H9 (cell line): ENCODE measurements at regions not wholly inside any gene's neighbourhood (a gene's known extent, or its start where the extent isn't known, plus 50 kb on each side); places are given as distances from the start of the nearest gene placed in this dataset.

Source experiments
- DNase-seq: peaks from one replicate; pipeline ENCODE4 v3.0.0-alpha.2; 2017
- H2AFZ ChIP-seq: one replicate; pipeline ENCODE4 v1.6.1; 2013; ENCODE audit warnings: mild to moderate bottlenecking, low read length, control low read depth, moderate library complexity
- H2AK5ac ChIP-seq: 2 replicates; pipeline ENCODE4 v1.6.1; 2013; ENCODE audit warnings: low read length, control low read depth, mixed read lengths; ENCODE audit not compliant: insufficient read length
- H2BK120ac ChIP-seq: one replicate; pipeline ENCODE4 v1.6.1; 2013; ENCODE audit warnings: low read depth, mild to moderate bottlenecking, low read length, control low read depth, inconsistent platforms; ENCODE audit not compliant: poor library complexity, severe bottlenecking
- H2BK12ac ChIP-seq: 2 replicates; pipeline ENCODE4 v1.6.1; 2013; ENCODE audit warnings: low read length, control low read depth, mixed read lengths, low read depth; ENCODE audit not compliant: insufficient read length
- H2BK15ac ChIP-seq: 2 replicates; pipeline ENCODE4 v1.6.1; 2013; ENCODE audit warnings: low read depth, low read length, control low read depth
- H2BK20ac ChIP-seq: one replicate; pipeline ENCODE4 v1.6.1; 2013; ENCODE audit warnings: low read depth, mild to moderate bottlenecking, low read length, control low read depth, inconsistent platforms; ENCODE audit not compliant: poor library complexity, severe bottlenecking
- H2BK5ac ChIP-seq: 2 replicates; pipeline ENCODE4 v1.6.1; 2013; ENCODE audit warnings: low read length, control low read depth, mixed read lengths; ENCODE audit not compliant: insufficient read length
- H3K14ac ChIP-seq: 2 replicates; pipeline ENCODE4 v1.6.1; 2013; ENCODE audit warnings: low read length, control low read depth; ENCODE audit not compliant: insufficient read depth
- H3K18ac ChIP-seq: 2 replicates; pipeline ENCODE4 v1.6.1; 2013; ENCODE audit warnings: low read depth, mild to moderate bottlenecking, mixed read lengths, low read length, control low read depth; ENCODE audit not compliant: insufficient read length
- H3K23ac ChIP-seq: 2 replicates; pipeline ENCODE4 v1.6.1; 2013; ENCODE audit warnings: low read length, control low read depth, mixed read lengths, low read depth; ENCODE audit not compliant: insufficient read length
- H3K23me2 ChIP-seq: 2 replicates; pipeline ENCODE4 v1.6.1; 2013; ENCODE audit warnings: low read depth, mild to moderate bottlenecking, mixed read lengths, low read length, control low read depth; ENCODE audit not compliant: insufficient read length, poor library complexity, severe bottlenecking
- H3K27ac ChIP-seq: 2 replicates; pipeline ENCODE4 v1.5.1; 2013; ENCODE audit warnings: low read length, control low read depth, mixed read lengths, low read depth; ENCODE audit not compliant: insufficient read length
- H3K27me3 ChIP-seq: 2 replicates; pipeline ENCODE4 v1.6.1; 2013; ENCODE audit warnings: low read length, control low read depth, inconsistent platforms; ENCODE audit not compliant: insufficient read depth
- H3K4ac ChIP-seq: 2 replicates; pipeline ENCODE4 v1.6.1; 2013; ENCODE audit warnings: low read depth, mild to moderate bottlenecking, control low read depth, inconsistent platforms, low read length, moderate library complexity
- H3K4me1 ChIP-seq: 2 replicates; pipeline ENCODE4 v1.6.1; 2013; ENCODE audit warnings: low read length, control low read depth, inconsistent platforms; ENCODE audit not compliant: insufficient read depth
- H3K4me2 ChIP-seq: 2 replicates; pipeline ENCODE4 v1.6.1; 2013; ENCODE audit warnings: low read length, control low read depth, mixed read lengths; ENCODE audit not compliant: insufficient read length, insufficient read depth
- H3K56ac ChIP-seq: 2 replicates; pipeline ENCODE4 v1.6.1; 2013; ENCODE audit warnings: low read depth, mild to moderate bottlenecking, mixed read lengths, low read length, control low read depth; ENCODE audit not compliant: insufficient read length
- H3K79me1 ChIP-seq: 2 replicates; pipeline ENCODE4 v1.6.1; 2013; ENCODE audit warnings: low read depth, mild to moderate bottlenecking, moderate library complexity, low read length, control low read depth, inconsistent platforms; ENCODE audit not compliant: insufficient read depth, poor library complexity, severe bottlenecking
- H3K79me2 ChIP-seq: 2 replicates; pipeline ENCODE4 v1.6.1; 2013; ENCODE audit warnings: low read length, control low read depth, inconsistent platforms; ENCODE audit not compliant: insufficient read depth
- H3K9ac ChIP-seq: 2 replicates; pipeline ENCODE4 v1.6.1; 2013; ENCODE audit warnings: low read length, control low read depth, mixed read lengths; ENCODE audit not compliant: insufficient read length; ENCODE audit errors: extremely low read depth
- H3K9me3 ChIP-seq: one replicate; pipeline ENCODE4 v1.6.1; 2013; ENCODE audit warnings: low read depth, low read length, inconsistent platforms; ENCODE audit not compliant: control insufficient read depth
- H3T11ph ChIP-seq: one replicate; pipeline ENCODE4 v1.6.1; 2013; ENCODE audit warnings: mild to moderate bottlenecking, low read length, control low read depth, inconsistent platforms
- H4K20me1 ChIP-seq: one replicate; pipeline ENCODE4 v1.6.1; 2013; ENCODE audit not compliant: control insufficient read depth, insufficient read length, insufficient read depth
- H4K5ac ChIP-seq: 2 replicates; pipeline ENCODE4 v1.6.1; 2013; ENCODE audit warnings: low read depth, mild to moderate bottlenecking, mixed read lengths, low read length, control low read depth; ENCODE audit not compliant: insufficient read length
- H4K8ac ChIP-seq: replicated peaks from 2 replicates; pipeline ENCODE4 v1.6.1; 2013; ENCODE audit warnings: low read length, control low read depth, mixed read lengths, low read depth; ENCODE audit not compliant: insufficient read length
- H4K91ac ChIP-seq: 2 replicates; pipeline ENCODE4 v1.6.1; 2013; ENCODE audit warnings: low read depth, mild to moderate bottlenecking, moderate library complexity, mixed read lengths, low read length, control low read depth; ENCODE audit not compliant: insufficient read length
- H3K27ac Mint-ChIP-seq, 3 experiments: 2 replicates in 2 of 3; 3 replicates in 1 of 3; pipeline ENCODE4 v1.8.0; 2020 to 2021; ENCODE audit warnings: mixed read lengths in 3 of 3, mild to moderate bottlenecking in 1 of 3, moderate library complexity in 1 of 3
- H3K27me3 Mint-ChIP-seq: 2 replicates; pipeline ENCODE4 v1.8.0; 2021; ENCODE audit warnings: low read depth, mild to moderate bottlenecking, moderate library complexity, mixed read lengths
- H3K36me3 Mint-ChIP-seq, 3 experiments: 2 replicates in 2 of 3; 3 replicates in 1 of 3; pipeline ENCODE4 v1.8.0; 2020 to 2021; ENCODE audit warnings: low read depth in 3 of 3, mixed read lengths in 3 of 3; ENCODE audit not compliant: insufficient read depth in 1 of 3
- H3K4me1 Mint-ChIP-seq, 2 experiments: 2 replicates each; pipeline ENCODE4 v1.8.0; 2020; ENCODE audit warnings: mixed read lengths in 2 of 2
- H3K4me3 Mint-ChIP-seq, 2 experiments: 2 replicates in 1 of 2; 3 replicates in 1 of 2; pipeline ENCODE4 v1.8.0; 2020 to 2021; ENCODE audit warnings: mild to moderate bottlenecking in 2 of 2, mixed read lengths in 2 of 2, moderate library complexity in 1 of 2
- H3K9me3 Mint-ChIP-seq, 2 experiments: 2 replicates in 1 of 2; 3 replicates in 1 of 2; pipeline ENCODE4 v1.8.0; 2020; ENCODE audit warnings: mild to moderate bottlenecking in 2 of 2, mixed read lengths in 2 of 2, moderate library complexity in 1 of 2
- WGBS: extraction: QIAGEN DNeasy Blood & Tissue Kit; methylation state at CpG from one replicate; pipeline ENCODE4 v1.1.7; 2013; ENCODE audit warnings: missing lambda C conversion rate, low lambda C conversion rate, mixed read lengths; ENCODE audit not compliant: insufficient read length; ENCODE audit errors: extremely low coverage; 5-methylcytosine and 5-hydroxymethylcytosine counted together
- TF ChIP-seq, protein P1 (sequence below): fragments of 200-600 bp; sonication (generic); conservative IDR thresholded peaks from 3 replicates; pipeline ENCODE4 v1.8.0; 2021; ENCODE audit warnings: antibody characterized with exemption, mild to moderate bottlenecking

DNA sequence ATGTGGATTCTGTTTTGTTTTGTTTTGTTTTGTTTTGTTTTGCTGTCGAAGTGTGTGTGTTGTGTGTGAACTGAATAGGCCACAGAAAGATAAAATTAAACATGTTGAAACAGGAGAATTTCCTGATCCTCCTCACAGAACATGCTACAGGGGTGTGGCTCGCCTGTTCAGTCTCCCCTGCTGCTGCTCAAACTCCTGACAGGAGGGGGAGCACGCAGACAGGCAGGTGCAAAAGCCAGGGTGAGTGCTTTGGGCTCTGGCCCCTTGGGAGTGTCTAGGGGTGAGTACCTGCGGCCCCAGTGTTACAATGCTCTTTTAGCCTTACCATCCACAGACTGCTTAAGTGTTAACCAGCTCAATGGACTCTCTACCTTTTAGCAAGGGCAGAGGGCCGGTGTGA is 473.5 kb downstream of the MAT2B start:
- Histone ChIP-seq H3K9ac (no peak overlapping the region), H2BK120ac (no peak overlapping the region), H2BK12ac (no peak overlapping the region), H3K79me1 (no peaks in the 10 kb centered on the region), H3K9me3 (no peaks in the 10 kb centered on the region), H3K4me1 (no peaks in the 10 kb centered on the region), H3K4ac (no peak overlapping the region), H4K20me1 (no peaks in the 10 kb centered on the region), H4K8ac (no peak overlapping the region), H3K79me2 (no peaks in the 10 kb centered on the region), H3K56ac (no peak overlapping the region), H4K91ac (no peak overlapping the region), H3K4me2 (no peak overlapping the region), H2BK20ac (no peak overlapping the region), H3K23me2 (no peaks in the 10 kb centered on the region), H3K14ac (no peak overlapping the region), H2AK5ac (no peak overlapping the region), H3K23ac (no peak overlapping the region), H2AFZ (no peak overlapping the region), H3K18ac (no peak overlapping the region), H2BK15ac (no peak overlapping the region), H3K27me3 (no peaks in the 10 kb centered on the region), H3T11ph (no peak overlapping the region), H4K5ac (no peak overlapping the region), H3K27ac (no peak overlapping the region), H2BK5ac (no peak overlapping the region)
- TF ChIP-seq, protein P1, sequence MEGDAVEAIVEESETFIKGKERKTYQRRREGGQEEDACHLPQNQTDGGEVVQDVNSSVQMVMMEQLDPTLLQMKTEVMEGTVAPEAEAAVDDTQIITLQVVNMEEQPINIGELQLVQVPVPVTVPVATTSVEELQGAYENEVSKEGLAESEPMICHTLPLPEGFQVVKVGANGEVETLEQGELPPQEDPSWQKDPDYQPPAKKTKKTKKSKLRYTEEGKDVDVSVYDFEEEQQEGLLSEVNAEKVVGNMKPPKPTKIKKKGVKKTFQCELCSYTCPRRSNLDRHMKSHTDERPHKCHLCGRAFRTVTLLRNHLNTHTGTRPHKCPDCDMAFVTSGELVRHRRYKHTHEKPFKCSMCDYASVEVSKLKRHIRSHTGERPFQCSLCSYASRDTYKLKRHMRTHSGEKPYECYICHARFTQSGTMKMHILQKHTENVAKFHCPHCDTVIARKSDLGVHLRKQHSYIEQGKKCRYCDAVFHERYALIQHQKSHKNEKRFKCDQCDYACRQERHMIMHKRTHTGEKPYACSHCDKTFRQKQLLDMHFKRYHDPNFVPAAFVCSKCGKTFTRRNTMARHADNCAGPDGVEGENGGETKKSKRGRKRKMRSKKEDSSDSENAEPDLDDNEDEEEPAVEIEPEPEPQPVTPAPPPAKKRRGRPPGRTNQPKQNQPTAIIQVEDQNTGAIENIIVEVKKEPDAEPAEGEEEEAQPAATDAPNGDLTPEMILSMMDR = peak; percentile 50
- no peaks in the 10 kb centered on the region for H3K36me3 Mint-ChIP-seq
- H3K9me3 Mint-ChIP-seq = no peaks in the 10 kb centered on the region
- WGBS = no CpG with 5 or more reads among the region's 5 CpGs
- H3K4me1 Mint-ChIP-seq = no peaks in the 10 kb centered on the region
- H3K27ac Mint-ChIP-seq = no peak overlapping the region
- H3K4me3 Mint-ChIP-seq = no peak overlapping the region
- DNase-seq = peak; percentile 47
- no peaks in the 10 kb centered on the region for H3K27me3 Mint-ChIP-seq
